AG20443 (cell line): ENCODE measurements at regions not wholly inside any gene's neighbourhood (a gene's known extent, or its start where the extent isn't known, plus 50 kb on each side); places are given as distances from the start of the nearest gene placed in this dataset.

Experiments used
- DNase-seq: peaks from one replicate; pipeline ENCODE4 v3.0.0; 2012; ENCODE audit warnings: low spot score, mixed read lengths

- DNase-seq: no peak
Observed at GRCh38 chr14:27372771-27373170, 774.9 kb upstream of the NOVA1 start.

DNA sequence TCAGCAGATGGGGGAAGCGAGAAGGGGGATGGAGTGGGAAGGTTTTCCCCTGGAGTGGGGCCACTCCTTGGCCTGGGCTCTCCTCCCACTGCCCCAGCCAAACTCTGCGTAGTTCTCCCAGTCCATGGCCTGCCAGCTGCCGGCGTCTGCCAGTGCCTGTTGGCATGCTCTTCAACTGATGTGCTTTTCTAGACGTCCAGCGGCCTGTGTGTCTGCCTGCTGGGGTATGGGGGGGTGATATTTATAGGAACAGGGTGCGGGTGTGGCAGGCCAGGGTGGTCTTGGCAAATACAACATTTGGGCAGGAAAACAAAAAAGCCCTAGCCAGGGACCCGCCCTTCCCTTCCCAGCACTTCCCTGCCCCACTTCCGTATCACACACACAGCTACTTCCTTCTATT is 786.3 kb upstream of the NOVA1 start:
- DNase-seq: no peak

DNA sequence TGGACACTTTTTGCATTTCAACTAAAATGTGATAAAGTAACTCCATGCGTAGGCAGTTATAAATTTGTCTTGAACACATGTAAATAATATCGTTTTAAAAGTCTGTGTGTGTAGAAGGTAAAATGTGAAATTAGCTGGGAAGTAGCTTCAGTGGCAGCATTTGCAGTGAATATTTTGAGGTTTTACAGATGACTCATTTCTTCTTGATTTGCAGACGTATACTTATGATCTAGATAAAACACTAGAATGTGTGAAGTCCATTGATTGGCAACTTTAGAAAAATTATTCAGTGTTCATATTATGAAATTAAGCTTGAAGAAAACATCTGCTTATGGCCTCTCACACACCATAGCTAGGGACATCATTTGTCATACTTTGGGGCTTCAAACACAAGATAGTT is 788.6 kb upstream of the NOVA1 start:
- DNase-seq: no peak

DNA sequence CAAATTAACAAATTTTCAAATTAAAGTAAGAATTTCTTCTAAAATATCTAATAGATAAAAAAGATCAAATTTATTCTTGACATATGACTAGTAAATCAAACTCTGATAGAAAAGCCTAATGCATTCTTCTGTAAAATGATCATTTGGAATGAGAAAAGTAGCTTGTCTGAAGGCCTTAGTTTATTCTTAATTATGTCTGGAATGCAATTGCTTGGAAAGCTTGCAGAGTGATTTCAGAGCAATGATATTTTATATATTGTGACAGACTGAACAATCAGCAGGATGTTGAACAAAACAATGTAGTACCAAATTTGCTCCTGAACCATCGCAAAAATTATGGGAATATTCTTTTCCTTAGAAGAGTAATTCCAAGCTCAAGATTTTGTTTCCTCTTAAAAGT is 789.6 kb upstream of the NOVA1 start:
- no peak for DNase-seq

- DNase-seq: no peak
Observed at GRCh38 chr14:27389402-27389801, 791.6 kb upstream of the NOVA1 start.

- no peak for DNase-seq
Observed at GRCh38 chr14:27390155-27390554, 792.3 kb upstream of the NOVA1 start.

DNA sequence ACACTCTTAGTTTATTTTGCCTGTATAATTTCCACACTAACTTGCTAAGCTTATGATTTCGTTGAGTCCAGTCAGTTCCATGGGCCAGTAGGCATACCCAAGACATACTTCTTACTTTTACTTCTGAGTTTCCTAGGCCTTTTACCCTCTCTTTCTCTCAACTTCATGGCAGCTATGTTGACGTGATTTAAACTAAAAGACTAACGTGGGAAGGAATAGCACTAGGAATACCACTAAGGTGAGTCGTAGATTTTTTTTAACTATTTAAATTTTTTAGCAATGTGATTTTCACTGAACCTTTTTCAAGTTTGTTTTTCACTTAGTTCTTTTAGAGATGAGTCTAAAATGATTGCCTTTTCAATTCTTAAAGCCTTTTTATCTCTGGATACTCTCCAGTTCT is 793.5 kb upstream of the NOVA1 start:
- no peak for DNase-seq

- no peak for DNase-seq
Observed at GRCh38 chr14:27392153-27392552, 794.3 kb upstream of the NOVA1 start.

- no peak for DNase-seq
Observed at GRCh38 chr14:27409944-27410343, 812.1 kb upstream of the NOVA1 start.

GRCh38 chr14:27410981-27411380 is 813.1 kb upstream of the NOVA1 start:
- no peak for DNase-seq

GRCh38 chr14:27427796-27428195 is 830.0 kb upstream of the NOVA1 start:
- no peak for DNase-seq

DNA sequence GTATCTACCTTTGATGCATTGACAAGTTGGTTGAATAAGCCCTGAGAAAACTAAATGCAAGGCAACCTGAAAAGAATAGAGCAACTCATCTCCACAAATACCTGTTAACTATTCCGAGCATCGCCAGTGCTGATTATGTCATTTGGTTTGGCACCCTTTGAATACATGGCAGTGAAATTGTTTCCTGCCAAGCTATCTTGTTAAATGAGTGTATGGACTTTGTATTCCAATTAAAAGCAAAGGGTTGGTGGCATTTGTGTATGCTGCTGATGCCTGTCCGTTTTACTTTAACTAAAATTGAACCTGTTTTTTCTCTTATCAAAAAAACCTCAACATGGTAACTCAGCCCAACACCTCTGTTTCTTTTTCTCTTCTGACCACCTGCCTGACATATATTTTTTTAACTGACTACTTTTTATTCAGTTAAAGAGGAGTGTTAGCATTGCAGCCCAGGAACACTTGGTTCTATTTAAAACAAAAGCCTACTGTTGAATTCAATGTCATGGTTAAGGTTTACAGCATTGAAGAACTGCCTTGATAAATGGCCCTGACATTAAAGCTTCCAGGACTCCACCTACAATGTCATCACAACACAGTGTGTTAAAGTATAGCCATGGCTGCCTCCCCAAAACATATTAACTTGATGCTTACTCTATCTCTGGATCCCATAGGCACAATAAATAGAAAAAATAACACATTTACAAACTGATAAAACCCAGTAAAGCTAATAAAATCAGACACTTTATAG is 838.3 kb upstream of the NOVA1 start:
- DNase-seq: no peak

DNA sequence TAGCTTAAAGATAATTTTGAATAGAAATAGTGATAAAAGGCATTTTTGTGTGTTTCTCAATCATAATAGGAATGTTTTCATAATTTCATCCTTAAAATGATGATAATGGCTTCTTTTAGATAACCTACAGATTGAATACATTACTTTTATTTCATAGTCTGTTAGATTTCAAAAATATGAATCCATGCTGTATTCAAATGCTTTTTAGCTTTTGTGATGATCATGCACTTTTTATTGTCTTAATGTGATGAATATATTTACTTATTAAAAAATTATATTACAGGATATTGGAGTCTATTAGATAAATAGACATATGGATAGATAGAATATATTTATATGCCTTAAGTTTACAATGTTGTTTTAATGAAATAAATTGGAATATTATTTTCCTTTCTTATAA is 886.8 kb upstream of the NOVA1 start:
- DNase-seq: no peak

DNA sequence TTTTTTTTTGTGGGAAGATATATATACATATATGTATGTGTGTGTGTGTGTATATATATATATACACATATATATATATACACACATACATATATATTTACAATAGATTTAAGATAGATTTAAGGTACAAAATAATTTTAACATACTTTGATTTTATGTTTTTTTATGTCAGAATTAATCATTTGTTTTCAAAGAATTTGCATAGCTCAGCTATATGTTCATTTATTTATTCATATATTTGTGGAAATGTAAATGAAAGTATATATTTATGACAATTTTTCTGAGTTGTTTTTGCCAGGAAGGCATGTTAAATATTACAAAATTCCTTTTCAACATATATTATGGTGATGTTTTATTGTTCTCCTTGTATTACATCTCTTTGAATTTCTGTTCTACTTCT is 887.4 kb upstream of the NOVA1 start:
- no peak for DNase-seq

GRCh38 chr14:27506272-27506671 is 908.4 kb upstream of the NOVA1 start:
- DNase-seq: no peak

DNA sequence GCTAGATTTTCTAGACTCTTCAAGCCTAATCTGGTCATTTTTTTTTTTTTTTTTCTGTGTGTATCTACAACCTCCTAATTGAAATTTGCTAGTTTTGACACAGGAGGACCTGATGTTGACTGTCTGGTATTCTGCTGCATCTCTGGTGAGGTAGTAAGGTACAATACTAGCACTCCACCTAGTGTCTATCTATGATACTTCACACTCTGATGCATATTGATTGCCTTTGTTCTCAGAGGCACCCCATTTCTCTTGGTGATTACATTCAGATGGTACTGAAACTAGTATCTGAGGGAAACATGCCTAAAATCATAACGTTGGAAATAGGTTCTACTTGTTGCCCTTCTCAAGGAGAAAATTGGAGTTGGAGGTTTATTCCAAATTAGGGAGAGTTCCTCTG is 930.5 kb upstream of the NOVA1 start:
- no peak for DNase-seq

- no peak for DNase-seq
Observed at GRCh38 chr14:27536748-27537147, 938.9 kb upstream of the NOVA1 start.

DNA sequence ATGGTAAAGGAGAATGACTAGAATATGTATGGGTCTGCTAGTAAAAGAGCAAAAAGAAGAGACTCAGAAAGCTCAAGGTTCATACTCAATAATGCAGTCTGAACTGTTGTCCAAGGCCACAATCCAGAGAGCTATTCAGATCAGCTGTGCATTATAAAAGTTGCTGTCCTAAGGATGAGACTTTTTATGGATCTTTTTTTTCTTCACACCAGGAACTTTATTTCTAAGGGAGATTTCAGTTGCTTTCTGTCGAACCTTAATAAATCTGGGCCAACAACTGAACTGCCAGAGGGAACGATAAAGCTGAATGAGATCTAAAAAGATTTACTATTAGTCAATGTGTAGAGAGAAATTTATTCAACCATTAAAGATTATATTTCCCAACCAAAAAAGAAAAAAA is 948.3 kb upstream of the NOVA1 start:
- no peak for DNase-seq

- no peak for DNase-seq
Observed at GRCh38 chr14:27553790-27554189, 956.0 kb upstream of the NOVA1 start.

- no peak for DNase-seq
Observed at GRCh38 chr14:27557445-27557844, 959.6 kb upstream of the NOVA1 start.

GRCh38 chr14:27559848-27560247 is 962.0 kb upstream of the NOVA1 start:
- DNase-seq: no peak

DNA sequence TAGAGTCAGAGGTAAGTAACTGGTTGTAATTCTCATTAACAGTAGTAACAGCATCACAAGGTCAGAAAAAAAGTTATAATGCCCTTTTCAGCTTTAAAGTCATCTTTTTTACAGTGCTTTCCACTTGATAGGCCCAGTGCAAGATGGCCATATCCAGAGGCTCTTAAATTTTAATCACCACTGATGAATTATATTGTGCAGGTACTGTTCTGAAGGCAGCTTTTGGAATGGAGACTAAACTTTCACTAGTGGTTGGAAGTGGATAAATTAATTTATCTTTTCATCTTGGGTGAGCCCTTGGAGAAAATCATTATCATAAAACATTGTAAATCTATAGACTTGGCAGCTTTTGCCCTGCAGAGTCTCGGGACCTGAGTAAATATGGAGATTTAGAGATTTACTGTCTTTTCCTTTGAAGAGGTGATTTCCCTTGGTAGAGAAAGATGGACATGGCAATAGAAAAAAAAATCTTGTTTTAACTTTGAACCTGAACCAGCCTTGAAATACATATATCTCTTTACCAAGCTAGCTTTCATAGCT is 969.1 kb upstream of the NOVA1 start:
- DNase-seq: no peak

GRCh38 chr14:27573018-27573417 is 975.2 kb upstream of the NOVA1 start:
- no peak for DNase-seq

DNA sequence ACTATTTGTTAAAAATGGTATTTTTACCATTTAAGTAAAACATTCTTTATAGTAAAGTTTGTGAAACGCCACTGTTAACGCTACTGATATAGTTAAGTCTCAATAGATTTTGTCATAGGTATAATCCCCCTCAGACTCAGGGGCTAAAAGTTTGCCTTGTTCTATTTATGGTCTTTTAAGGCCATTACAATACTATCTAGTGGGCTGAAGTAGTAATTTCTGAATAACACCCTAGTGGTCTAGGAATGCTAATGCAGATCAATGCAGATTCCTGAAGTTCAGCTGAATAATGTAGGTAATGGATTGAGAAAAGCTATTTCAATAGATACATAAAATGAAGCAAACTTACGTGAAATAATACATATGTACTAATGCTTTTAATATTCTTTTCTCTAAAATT is 989.3 kb upstream of the NOVA1 start:
- no peak for DNase-seq
